ENCODE measurements at regions not wholly inside any gene's neighbourhood (a gene's known extent, or its start where the extent isn't known, plus 50 kb on each side); places are given as distances from the start of the nearest gene placed in this dataset.
A peak's percentile ranks its signal among the peaks of the same experiment; 100 is the strongest.

DNA sequence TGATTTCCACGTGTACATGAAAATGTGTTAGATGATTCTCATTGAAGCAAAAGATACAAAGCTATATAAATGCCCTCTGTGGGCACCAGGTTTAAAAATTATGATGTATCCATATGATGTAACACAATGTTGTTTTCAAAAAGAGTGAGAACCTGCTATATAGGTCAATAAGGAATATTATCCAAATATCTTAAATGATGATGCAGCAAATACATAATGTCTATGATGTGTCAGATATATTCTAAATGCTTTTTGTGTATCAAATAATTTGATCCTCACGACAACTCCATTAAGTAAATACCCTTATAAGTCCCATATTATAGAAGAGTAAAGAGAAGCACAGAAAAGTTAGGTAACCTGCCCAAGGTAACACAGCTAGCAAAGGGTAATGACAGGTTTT, 393.0 kb upstream of the DCN start:
- Mint-ChIP-seq H3K4me3 (no peak overlapping the region), H3K27me3 (ENCODE audit: low read depth) (no peaks in the 10 kb centered on the region), H3K27ac (ENCODE audit: unreplicated experiment) (no peak overlapping the region), H3K4me1 (peaks cover 41% of the 10 kb centered on the region), H3K36me3 (ENCODE audit: low read depth) (no peaks in the 10 kb centered on the region), H3K9me3 (no peaks in the 10 kb centered on the region)
- DNase-seq (ENCODE audit: low read depth, low spot score), result no peak
- no peak for TF ChIP-seq CTCF (conservative IDR thresholded peaks at IDR 0.05)

DNA sequence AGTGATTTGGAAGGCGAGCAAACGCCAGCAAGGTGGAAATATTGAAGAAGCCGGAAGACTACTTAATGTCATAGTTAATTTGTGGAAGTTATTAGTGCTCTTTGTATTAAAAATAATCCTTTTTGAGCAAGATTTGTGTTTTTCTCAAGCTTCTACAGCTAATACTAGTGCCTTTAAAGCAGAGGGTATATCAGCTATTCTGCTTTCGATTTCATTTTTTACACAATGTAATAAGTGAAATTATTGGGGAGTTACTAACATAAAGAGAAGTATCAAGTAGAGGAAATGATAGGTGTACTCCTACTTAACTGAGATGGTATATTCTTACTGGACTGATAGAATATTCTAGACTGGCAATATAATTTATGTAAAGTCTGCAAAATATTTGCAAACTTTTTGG, 392.4 kb upstream of the DCN start:
- peaks cover 40% of the 10 kb centered on the region for H3K4me1 Mint-ChIP-seq
- TF ChIP-seq CTCF (conservative IDR thresholded peaks at IDR 0.05), result no peak
- no peaks in the 10 kb centered on the region for H3K9me3 Mint-ChIP-seq

DNA sequence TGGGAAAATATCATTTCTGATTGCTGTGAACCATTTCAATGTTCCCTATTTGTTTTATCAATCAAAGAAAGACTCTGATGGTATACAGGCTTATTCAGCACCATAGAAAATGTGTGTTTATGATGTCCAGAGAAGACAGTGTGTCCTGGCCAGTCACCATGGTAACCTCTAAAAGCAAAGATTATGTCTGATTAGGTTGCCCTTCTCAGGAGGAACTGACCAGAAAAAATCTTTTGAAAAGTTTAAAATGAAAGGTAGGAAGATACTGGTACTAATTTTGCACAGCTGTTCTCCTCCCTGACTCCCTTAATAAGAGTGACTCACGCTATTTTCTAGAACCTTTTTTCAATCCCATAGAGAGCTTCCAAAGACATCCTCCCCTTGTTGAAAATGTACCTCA, 391.8 kb upstream of the DCN start:
- no peak for TF ChIP-seq CTCF (conservative IDR thresholded peaks at IDR 0.05)
- Mint-ChIP-seq H3K27me3 (ENCODE audit: low read depth) (no peaks in the 10 kb centered on the region), H3K27ac (ENCODE audit: unreplicated experiment) (peak overlapping the region; percentile 38), H3K36me3 (ENCODE audit: low read depth) (no peaks in the 10 kb centered on the region), H3K4me1 (peaks cover 34% of the 10 kb centered on the region), H3K9me3 (no peaks in the 10 kb centered on the region), H3K4me3 (no peak overlapping the region)
- no peak for DNase-seq (ENCODE audit: low read depth, low spot score)

More for the DNA sequence above, 392.4 kb upstream of the DCN start:
- Mint-ChIP-seq H3K4me3 (no peak overlapping the region), H3K27me3 (ENCODE audit: low read depth) (no peaks in the 10 kb centered on the region), H3K27ac (ENCODE audit: unreplicated experiment) (peak overlapping the region; percentile 3), H3K36me3 (ENCODE audit: low read depth) (no peaks in the 10 kb centered on the region)
- no peak for DNase-seq (ENCODE audit: low read depth, low spot score)

- no peak for TF ChIP-seq CTCF (conservative IDR thresholded peaks at IDR 0.05)
- DNase-seq (ENCODE audit: low read depth, low spot score), result no peak
- Mint-ChIP-seq H3K4me1 (peaks cover 19% of the 10 kb centered on the region), H3K36me3 (ENCODE audit: low read depth) (no peaks in the 10 kb centered on the region), H3K27ac (ENCODE audit: unreplicated experiment) (no peak overlapping the region), H3K4me3 (no peak overlapping the region), H3K27me3 (ENCODE audit: low read depth) (no peaks in the 10 kb centered on the region), H3K9me3 (peaks cover 4% of the 10 kb centered on the region)
These were observed 390.3 kb upstream of the DCN start for GRCh38 chr12:91572869-91573268.

- no peaks in the 10 kb centered on the region for H3K36me3 Mint-ChIP-seq (ENCODE audit: low read depth)
- H3K4me1 Mint-ChIP-seq, result peaks cover 19% of the 10 kb centered on the region
- H3K27ac Mint-ChIP-seq (ENCODE audit: unreplicated experiment), result no peak overlapping the region
- TF ChIP-seq CTCF (conservative IDR thresholded peaks at IDR 0.05), result no peak
- no peak for DNase-seq (ENCODE audit: low read depth, low spot score)
- H3K4me3 Mint-ChIP-seq, result no peak overlapping the region
- peaks cover 7% of the 10 kb centered on the region for H3K9me3 Mint-ChIP-seq
- H3K27me3 Mint-ChIP-seq (ENCODE audit: low read depth), result no peaks in the 10 kb centered on the region
These were observed 384.5 kb upstream of the DCN start for GRCh38 chr12:91567100-91567485.
